Loucy (cell line): ENCODE measurements at regions not wholly inside any gene's neighbourhood (a gene's known extent, or its start where the extent isn't known, plus 50 kb on each side); places are given as distances from the start of the nearest gene placed in this dataset.

Source experiments
- H2AFZ ChIP-seq: fragments of 200-600 bp; sonication (generic); 2 replicates; pipeline ENCODE4 v1.6.0; 2016; ENCODE audit warnings: antibody characterized with exemption, mild to moderate bottlenecking, low read length, moderate library complexity
- H3F3A ChIP-seq: fragments of 200-600 bp; 2 replicates; pipeline ENCODE4 v1.6.0; 2016; ENCODE audit warnings: antibody characterized with exemption, low read depth, mild to moderate bottlenecking
- H3K27me3 ChIP-seq: fragments of 200-600 bp; sonication (generic); 2 replicates; pipeline ENCODE4 v1.6.1; 2014; ENCODE audit warnings: low read length, mild to moderate bottlenecking; ENCODE audit not compliant: insufficient read depth, poor library complexity, severe bottlenecking
- H3K36me3 ChIP-seq: fragments of 200-600 bp; sonication (generic); 2 replicates; pipeline ENCODE4 v1.6.1; 2016; ENCODE audit warnings: low read length; ENCODE audit not compliant: insufficient read depth
- H3K4me1 ChIP-seq: fragments of 200-600 bp; sonication (generic); 2 replicates; pipeline ENCODE4 v1.5.1; 2014; ENCODE audit warnings: low read length, mild to moderate bottlenecking; ENCODE audit not compliant: insufficient read depth, poor library complexity, severe bottlenecking
- H3K4me2 ChIP-seq: fragments of 200-600 bp; sonication (generic); 2 replicates; pipeline ENCODE4 v1.6.0; 2014; ENCODE audit warnings: antibody characterized with exemption, low read length, low read depth, mild to moderate bottlenecking; ENCODE audit not compliant: poor library complexity, severe bottlenecking
- H3K4me3 ChIP-seq: fragments of 200-600 bp; sonication (generic); 2 replicates; pipeline ENCODE4 v1.5.1; 2014; ENCODE audit warnings: low read length, mild to moderate bottlenecking, mixed read lengths; ENCODE audit not compliant: poor library complexity, severe bottlenecking
- H3K79me2 ChIP-seq: fragments of 200-600 bp; sonication (generic); 2 replicates; pipeline ENCODE4 v1.6.1; 2014; ENCODE audit warnings: low read length; ENCODE audit not compliant: insufficient read depth
- H3K9ac ChIP-seq: fragments of 200-600 bp; sonication (generic); 2 replicates; pipeline ENCODE4 v1.6.0; 2014; ENCODE audit warnings: mild to moderate bottlenecking, low read depth, low read length, moderate library complexity; ENCODE audit not compliant: poor library complexity, severe bottlenecking
- H3K9me2 ChIP-seq: fragments of 200-600 bp; sonication (generic); replicated peaks from 2 replicates; pipeline ENCODE4 v1.6.1; 2016; ENCODE audit warnings: low read depth, low read length, mixed read lengths
- H3K9me3 ChIP-seq: fragments of 200-600 bp; sonication (generic); 2 replicates; pipeline ENCODE4 v1.6.1; 2014; ENCODE audit warnings: mild to moderate bottlenecking, antibody characterized with exemption, low read length, low read depth; ENCODE audit not compliant: insufficient read depth
- H4K20me1 ChIP-seq: fragments of 200-600 bp; sonication (generic); 2 replicates; pipeline ENCODE4 v1.6.0; 2014; ENCODE audit warnings: antibody characterized with exemption, low read length, mild to moderate bottlenecking; ENCODE audit not compliant: insufficient read depth, poor library complexity, severe bottlenecking
- CTCF ChIP-seq: fragments of 200-600 bp; sonication (generic); conservative IDR thresholded peaks from 2 replicates; pipeline ENCODE4 v1.5.1; 2014; ENCODE audit warnings: mild to moderate bottlenecking, antibody characterized with exemption, low read length
- EZH2phosphoT487 ChIP-seq: fragments of 200-600 bp; IDR thresholded peaks from 2 replicates; pipeline ENCODE4 v1.6.1; 2018; ENCODE audit warnings: antibody characterized with exemption, mild to moderate bottlenecking, moderate library complexity, borderline replicate concordance

- H2AFZ ChIP-seq = no peak overlapping the region
- peaks cover 5% of the 10 kb centered on the region for H3K4me1 ChIP-seq
- H4K20me1 ChIP-seq = no peaks in the 10 kb centered on the region
- H3K4me2 ChIP-seq = no peak overlapping the region
- no peaks in the 10 kb centered on the region for H3K27me3 ChIP-seq
- H3K9me3 ChIP-seq = peaks cover 11% of the 10 kb centered on the region
- H3K9me2 ChIP-seq = no peaks in the 10 kb centered on the region
- H3K9ac ChIP-seq = no peak overlapping the region
- no peak overlapping the region for H3K4me3 ChIP-seq
- TF ChIP-seq EZH2phosphoT487 = no peak
- no peak for TF ChIP-seq CTCF
- H3K36me3 ChIP-seq = no peaks in the 10 kb centered on the region
- H3K79me2 ChIP-seq = no peaks in the 10 kb centered on the region
- H3F3A ChIP-seq = no peaks in the 10 kb centered on the region
Measured at GRCh38 chr9:20197976-20198685, 409.3 kb upstream of the SLC24A2 start.

- no peak overlapping the region for H3K9ac ChIP-seq
- no peaks in the 10 kb centered on the region for H3K4me1 ChIP-seq
Measured at GRCh38 chr9:20191228-20191840, 402.5 kb upstream of the SLC24A2 start.

GRCh38 chr9:20189871-20190270, 401.0 kb upstream of the SLC24A2 start:
- no peaks in the 10 kb centered on the region for H3K9me2 ChIP-seq
- no peak overlapping the region for H3K4me2 ChIP-seq
- no peak overlapping the region for H3K9ac ChIP-seq
- H3K27me3 ChIP-seq = peaks cover 21% of the 10 kb centered on the region
- no peak for TF ChIP-seq EZH2phosphoT487
- TF ChIP-seq CTCF = no peak
- no peaks in the 10 kb centered on the region for H3K36me3 ChIP-seq
- no peaks in the 10 kb centered on the region for H3K79me2 ChIP-seq
- H3F3A ChIP-seq = no peaks in the 10 kb centered on the region
- no peak overlapping the region for H2AFZ ChIP-seq
- no peaks in the 10 kb centered on the region for H3K4me1 ChIP-seq
- H4K20me1 ChIP-seq = no peaks in the 10 kb centered on the region
- no peak overlapping the region for H3K4me3 ChIP-seq
- H3K9me3 ChIP-seq = no peaks in the 10 kb centered on the region

More at GRCh38 chr9:20191228-20191840, 402.5 kb upstream of the SLC24A2 start:
- no peaks in the 10 kb centered on the region for H3K79me2 ChIP-seq
- H3F3A ChIP-seq = no peaks in the 10 kb centered on the region
- H3K4me2 ChIP-seq = no peak overlapping the region
- H3K36me3 ChIP-seq = no peaks in the 10 kb centered on the region
- H3K27me3 ChIP-seq = peaks cover 21% of the 10 kb centered on the region
- peaks cover 6% of the 10 kb centered on the region; the same call in 1 of the 2 replicates for H3K9me3 ChIP-seq
- TF ChIP-seq EZH2phosphoT487 = no peak
- TF ChIP-seq CTCF = peak; percentile 52
- no peak overlapping the region for H3K4me3 ChIP-seq
- H3K9me2 ChIP-seq = no peaks in the 10 kb centered on the region
- H4K20me1 ChIP-seq = no peaks in the 10 kb centered on the region
- no peak overlapping the region for H2AFZ ChIP-seq
